Amygdala (tissue), 56 donors: ENCODE measurements at regions not wholly inside any gene's neighbourhood (a gene's known extent, or its start where the extent isn't known, plus 50 kb on each side); places are given as distances from the start of the nearest gene placed in this dataset.
"Not testable (repeated sequence)": the region's sequence is repeated elsewhere in the genome, so short reads cannot be mapped to it uniquely, and the experiment has no call there.

Experiments
- DNase-seq, 56 donors: peaks; one replicate each; lab custom pipeline; 2025; lab: John Stamatoyannopoulos, UW

DNA sequence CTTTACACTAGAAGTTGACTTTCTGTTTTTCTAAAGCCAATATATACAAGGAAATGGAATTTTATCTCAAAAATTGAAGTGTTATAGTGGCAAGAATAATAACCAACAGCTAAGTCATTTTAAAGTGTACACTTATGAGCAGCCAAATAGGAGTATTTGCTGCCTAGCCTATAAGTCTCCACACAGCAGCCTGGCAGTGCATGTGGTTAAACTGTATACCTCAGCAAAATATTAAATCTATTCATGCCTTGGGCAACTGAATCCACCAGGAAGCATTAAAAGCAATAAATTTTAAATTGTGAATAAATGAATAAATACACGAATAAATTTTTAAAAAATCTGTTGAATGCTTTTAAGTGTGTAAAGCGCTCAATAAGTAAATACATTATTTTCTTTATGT lies 432.4 kb upstream of the RORB start:
- DNase-seq: no peak

DNA sequence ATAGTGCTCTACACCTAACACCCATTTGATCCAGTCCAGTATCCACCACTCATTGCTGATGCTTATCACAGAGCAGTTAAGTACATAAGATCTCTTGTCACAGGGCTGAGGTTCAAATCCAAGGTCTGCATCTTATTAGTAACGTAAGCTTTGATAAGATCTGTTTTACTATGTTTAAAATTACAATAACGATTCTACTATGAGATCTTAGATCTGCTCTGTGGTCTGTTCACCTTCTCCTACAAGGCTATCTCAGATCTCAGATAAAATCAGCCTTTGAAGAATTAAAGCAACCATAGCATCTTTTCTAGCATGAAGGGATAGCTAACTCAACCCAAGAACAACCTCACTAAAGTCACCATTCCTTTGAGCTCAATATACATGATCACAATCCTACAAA lies 431.0 kb upstream of the RORB start:
- no peak for DNase-seq

DNA sequence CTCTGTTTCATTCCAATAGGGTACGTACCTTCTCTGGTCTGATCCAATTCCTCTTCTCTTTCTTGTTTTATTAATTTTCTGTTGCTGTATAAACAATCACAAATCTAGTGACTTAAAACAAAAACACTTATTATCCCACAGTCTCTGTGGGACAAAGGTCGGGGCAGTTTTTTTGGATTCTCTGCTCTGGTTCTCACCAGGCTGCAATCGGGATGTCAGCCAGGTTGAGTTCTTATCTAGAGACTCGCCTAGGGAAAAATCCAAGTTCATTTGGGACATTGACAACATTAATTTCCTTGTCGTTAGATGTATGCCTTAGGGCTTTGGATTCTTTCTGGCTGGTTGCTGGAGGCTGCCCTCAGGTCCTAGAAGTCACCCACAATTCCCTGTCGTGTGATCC lies 430.5 kb upstream of the RORB start:
- DNase-seq: no peak

DNA sequence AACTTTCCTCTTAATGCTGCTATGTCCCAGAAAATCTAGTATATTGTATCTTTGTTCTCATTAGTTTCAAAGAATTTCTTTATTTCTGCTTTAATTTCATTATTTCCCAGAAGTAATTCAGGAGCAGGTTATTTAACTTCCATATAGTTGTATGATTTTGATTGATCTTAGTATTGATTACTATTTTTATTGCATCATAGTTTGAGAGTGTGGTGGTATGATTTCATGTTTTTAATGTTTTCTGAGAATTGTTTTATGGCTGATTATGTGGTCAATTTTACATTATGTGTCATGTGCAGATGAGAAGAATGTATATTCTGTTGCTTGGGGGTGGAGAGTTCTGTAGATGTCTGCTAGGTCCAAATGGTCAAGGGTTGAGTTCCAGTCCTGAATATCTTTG lies 425.6 kb upstream of the RORB start:
- DNase-seq: no peak

DNA sequence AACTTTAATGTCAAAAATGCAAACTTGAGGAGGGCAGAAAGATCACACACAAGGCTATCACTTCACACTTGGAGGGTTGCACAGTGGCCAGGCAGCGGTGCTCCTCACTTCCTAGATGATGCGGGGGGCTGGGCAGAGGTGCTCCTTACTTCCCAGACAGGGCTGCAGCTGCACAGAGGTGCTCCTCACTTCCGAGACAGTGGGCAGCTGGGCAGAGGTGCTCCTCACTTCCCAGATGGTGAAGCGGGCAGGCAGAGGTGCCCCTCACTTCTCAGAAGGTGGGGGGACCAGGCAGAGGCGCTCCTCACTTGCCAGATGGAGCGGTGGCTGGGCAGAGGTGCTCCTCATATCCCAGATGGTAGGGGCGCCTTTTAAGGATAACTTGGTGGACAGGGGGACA lies 423.2 kb upstream of the RORB start:
- DNase-seq: no peak

DNA sequence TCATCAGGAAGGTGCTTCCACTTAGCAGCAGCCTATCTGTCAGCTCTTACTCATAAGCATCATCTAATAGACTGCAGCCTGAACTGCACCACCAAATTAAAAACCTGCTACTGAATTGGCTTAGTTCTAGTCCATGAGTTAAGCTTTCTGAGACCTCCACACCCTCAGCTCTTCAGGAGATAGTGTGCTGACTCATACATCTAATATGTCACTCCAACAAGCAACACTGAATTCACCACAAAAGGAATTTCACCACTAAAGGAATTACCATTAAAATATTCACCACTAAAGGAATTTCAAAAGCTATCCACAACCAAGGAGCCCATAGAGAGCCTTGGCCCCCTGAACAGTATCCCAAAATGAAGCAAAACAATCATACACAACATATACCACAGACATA lies 418.5 kb upstream of the RORB start:
- DNase-seq: no peak

DNA sequence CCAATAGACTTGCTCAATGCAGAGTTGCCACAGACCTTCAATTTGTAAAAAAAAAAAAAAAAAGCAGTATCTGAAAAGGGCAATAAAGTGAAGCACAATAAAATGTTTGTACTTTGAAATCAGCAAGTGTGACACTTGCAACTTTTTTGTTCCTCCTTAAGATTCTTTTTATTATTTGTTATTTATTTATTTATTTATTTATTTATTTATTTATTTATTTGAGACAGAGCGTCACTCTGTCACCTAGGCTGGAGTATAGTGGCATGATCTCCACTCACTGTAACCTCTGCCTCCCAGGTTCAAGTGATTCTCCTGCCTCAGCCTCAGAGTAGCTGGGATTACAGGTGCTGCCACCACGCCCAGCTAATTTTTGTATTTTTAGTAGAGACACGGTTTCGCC lies 416.5 kb upstream of the RORB start:
- DNase-seq: not testable (repeated sequence)

DNA sequence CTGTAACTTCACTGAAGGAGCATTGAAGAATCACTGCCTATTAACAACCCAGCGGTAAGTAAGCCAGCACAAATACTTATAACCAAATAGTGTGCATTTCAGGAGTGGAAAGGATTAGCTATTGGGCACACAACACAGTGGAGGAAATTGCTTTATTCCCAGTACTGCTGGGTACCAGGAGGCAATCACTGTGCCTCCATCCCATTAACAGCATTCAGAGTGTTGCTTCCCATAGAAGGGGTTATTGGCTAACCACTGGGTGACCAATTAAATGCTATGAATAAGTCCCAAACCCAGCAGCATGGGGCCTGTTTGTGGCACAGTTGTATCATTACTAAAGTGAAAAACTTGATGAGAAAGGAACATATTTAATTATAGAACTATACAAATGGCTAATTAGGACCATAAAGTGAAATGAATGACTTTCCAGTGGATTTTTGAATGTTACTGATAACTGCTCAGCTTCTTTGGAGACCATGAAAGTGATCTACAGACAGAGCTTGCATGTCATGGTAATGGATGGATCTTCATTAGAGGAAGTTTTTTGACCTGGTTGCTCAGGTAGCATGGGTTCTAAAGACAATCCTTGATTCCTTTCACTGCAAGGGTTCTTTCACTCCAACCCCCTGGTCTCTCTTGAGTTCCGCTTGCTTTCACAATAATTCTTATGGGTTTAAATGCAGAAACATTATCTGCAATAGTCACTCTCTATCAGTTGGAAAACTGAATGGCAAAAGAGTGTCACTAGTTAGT lies 413.3 kb upstream of the RORB start:
- DNase-seq: no peak

DNA sequence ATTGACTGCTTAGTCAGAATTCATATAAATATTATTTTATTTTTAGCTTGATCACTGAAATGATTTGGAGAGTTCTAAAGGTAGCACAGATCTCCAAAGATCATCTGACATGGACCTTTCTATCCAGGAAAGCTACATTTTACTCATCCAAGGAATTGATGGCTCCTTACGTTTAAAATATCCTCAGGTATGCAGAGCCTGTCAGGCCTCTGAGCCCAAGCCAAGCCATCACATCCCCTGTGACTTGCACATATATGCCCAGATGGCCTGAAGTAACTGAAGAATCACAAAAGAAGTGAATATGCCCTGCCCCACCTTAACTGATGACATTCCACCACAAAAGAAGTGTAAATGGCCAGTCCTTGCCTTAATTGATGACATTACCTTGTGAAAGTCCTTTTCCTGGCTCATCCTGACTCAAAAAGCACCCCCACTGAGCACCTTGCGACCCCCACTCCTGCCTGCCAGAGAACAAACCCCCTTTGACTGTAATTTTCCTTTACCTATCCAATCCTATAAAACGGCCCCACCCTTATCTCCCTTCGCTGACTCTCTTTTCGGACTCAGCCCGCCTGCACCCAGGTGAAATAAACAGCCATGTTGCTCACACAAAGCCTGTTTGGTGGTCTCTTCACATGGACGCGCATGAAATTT lies 411.6 kb upstream of the RORB start:
- DNase-seq: not testable (repeated sequence)

DNA sequence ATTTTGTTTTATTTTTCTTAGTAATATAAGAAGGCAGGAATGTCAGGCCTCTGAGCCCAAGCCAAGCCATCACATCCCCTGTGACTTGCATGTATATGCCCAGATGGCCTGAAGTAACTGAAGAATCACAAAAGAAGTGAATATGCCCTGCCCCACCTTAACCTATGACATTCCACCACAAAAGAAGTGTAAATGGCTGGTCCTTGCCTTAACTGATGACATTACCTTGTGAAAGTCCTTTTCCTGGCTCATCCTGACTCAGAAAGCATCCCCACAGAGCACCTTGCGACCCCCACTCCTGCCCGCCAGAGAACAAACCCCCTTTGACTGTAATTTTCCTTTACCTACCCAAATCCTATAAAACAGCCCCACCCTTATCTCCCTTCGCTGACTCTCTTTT lies 406.2 kb upstream of the RORB start:
- not testable (repeated sequence) for DNase-seq

DNA sequence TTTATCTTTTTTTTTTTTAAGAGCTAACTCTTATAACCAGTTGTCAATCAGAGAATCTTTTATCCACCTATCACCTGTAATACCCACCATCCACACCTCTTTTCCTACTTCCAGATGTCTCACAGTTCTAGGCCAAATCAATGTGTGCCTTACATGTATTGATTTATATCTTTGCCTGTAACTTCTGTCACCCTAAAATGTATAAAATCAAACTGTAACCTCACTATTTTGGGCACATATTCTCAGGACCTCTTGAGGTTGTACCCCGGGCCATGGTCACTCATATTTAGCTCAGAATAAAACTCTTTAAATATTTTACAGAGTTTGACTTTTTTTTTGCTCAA lies 404.7 kb upstream of the RORB start:
- no peak for DNase-seq

DNA sequence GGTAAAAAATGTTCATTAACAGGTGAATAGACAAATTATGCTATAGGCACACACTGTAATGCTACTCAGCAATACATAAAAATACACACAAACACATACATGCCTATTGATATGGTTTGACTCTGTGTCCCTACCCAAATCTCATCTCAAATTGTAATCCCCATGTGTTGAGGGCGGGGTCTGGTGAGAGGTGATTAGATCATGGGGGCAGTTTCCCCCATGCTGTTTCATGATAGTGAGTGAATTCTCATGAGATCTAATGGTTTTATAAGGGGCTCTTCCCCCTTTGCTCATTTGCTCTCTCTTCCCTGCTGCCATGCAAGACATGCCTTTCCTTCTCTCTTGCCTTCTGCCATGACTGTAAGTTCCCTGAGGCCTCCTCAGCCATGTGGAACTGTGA lies 403.1 kb upstream of the RORB start:
- DNase-seq: not testable (repeated sequence)

DNA sequence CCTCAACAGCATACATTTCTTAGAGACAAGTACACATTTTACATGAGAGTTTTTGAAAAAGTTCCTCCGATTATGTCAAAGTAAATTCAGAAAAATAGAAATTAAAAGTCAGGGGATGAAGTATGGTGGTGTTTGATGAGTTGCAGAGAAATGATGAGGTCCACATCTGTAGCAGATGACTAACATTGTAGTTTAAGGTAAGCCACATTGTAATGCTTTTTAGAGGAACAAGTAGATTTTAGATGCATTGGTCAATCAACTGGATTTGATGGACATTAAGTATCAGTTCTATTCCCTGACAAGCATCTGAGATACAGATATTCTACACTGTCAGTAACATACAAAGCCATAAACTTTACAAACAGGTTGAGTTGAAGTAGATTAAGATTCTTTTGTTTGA lies 402.4 kb upstream of the RORB start:
- no peak for DNase-seq

DNA sequence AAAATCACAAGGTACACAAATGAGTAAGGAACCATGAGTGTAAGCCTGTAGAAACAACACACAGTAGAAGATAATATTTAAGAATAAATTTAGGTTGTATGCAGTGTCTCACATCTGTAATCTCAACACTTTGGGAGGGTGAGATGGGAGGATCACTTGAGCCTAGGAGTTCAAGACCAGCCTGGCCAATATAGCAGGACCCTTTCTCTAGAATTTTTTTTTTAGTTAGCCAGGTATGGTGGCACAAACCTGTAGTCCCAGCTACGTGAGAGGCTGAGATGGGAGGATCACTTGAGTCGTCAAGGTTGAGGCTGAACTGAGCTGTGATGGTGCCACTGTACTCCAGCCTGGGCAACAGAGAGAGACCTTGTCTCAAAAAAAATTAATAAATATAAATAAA lies 401.2 kb upstream of the RORB start:
- no peak for DNase-seq

DNA sequence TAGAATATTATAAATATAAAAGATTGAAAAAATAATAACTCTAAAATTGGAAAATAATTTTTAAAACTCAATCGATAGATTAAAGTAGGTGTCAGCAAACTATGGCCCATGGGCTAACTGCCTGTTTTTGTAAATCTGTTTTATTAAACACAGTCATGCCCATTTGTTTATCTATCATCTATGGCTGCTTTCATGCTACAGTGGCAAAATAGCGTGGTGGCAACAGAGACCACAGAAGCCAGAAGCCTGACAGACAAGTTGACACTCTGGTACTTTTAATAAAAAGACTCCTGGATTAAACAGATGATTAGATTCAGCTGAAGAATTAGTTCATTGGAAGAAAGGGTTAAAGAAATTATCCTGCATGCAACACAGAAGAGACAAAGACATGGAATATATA lies 400.7 kb upstream of the RORB start:
- DNase-seq: no peak

DNA sequence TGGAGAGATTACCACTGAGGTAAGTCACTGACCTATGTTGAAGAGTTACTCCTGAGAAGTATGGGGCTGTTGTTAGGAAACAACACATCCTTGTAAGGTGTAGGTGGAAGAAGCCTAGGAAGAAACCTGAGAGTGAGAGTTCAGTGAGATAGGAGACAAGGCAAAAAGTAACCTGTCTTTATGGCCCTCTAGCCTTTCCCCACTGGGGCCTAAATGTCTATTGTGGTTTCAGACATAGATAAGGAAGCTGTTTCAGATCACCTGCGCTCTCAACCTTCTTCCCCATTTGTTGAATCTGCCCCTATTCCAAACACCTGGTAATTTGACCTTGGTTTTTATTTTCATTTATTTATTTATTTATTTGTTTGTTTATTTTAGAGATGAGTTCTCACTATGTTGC lies 397.1 kb upstream of the RORB start:
- no peak for DNase-seq

DNA sequence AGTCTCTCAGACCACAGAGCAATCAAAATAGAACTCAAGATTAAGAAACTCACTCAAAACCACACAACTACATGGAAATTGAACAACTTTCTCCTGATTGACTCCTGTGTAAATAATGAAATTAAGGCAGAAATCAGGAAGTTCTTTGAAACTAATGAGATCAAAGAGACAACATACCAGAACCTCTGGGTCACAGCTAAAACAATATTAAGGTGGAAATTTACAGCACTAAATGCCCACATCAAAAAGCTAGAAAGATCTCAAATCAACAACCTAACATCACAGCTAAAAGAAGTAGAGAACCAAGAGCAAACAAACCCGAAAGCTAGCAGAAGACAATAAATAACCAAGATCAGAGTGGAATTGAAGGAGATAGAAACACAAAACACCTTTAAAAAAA lies 395.0 kb upstream of the RORB start:
- DNase-seq: not testable (repeated sequence)

DNA sequence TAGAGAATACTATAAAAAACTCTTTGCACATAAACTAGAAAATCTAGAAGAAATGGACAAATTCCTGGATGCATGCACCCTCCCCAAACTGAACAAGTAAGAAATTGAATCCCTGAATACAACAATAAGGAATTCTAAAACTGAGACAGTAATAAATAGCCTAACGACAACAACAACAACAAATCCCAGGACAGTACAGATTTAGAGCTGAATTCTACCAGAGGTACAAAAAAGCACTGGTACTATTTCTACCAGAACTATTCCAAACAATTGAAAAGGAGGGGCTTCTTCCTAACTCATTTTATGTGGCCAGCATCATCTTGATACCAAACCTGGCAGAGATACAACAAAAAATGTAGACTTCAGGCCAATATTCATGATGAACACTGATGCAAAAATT lies 394.4 kb upstream of the RORB start:
- no peak for DNase-seq

DNA sequence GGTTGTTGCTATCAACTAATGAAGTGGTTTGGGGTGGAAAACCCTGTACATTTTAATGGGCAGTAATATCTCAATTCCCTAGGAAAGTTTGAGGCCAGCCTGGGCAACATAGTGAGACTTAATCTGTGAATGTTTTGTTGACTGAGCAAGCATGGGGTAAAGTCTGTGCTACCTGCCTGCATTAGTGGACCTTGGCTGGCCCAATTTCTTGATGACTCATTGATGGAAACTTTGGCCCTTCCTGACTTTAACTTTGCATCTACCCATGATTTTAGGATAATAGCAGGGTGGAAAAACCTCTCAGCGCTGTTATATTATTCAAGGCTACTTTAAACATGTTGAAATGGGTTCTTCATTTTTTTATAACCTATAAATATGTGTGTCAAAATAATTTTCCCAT lies 389.4 kb upstream of the RORB start:
- DNase-seq: no peak

DNA sequence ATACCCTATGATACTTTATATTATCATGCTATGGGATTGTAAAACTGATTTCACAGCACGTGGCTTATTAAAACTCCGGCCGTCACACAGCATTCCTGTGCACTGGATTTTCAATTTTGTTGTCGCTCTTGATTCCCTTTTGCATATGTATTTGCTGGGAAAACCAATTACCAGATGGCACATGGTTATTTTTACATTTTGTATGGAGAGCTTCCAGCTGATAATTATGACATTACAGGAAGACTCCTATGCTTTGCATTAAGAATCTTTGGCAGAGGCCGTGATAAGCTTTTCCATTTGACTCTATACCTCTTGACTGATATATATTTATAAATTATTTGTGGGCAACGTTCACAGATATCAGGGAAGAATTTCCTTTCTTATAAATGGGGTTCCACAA lies 381.2 kb upstream of the RORB start:
- DNase-seq: no peak

DNA sequence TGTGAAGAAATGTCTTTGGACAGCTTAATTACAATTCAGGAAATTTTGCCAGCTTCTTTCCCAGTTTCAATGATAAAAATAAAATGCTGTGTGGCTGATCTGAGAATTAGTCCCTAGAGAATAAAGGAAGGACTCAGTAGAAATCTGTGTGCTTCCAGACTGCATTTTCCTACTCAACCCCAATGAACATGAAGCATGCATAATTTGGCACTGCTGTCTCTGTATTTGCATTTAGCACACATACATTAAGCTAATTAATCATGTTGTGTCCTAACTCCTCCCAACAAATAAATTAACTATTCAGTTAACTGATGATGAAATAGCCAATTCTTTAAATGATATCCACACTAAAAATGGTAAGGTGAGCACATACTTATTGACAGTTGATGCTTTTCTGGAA lies 380.0 kb upstream of the RORB start:
- no peak for DNase-seq

DNA sequence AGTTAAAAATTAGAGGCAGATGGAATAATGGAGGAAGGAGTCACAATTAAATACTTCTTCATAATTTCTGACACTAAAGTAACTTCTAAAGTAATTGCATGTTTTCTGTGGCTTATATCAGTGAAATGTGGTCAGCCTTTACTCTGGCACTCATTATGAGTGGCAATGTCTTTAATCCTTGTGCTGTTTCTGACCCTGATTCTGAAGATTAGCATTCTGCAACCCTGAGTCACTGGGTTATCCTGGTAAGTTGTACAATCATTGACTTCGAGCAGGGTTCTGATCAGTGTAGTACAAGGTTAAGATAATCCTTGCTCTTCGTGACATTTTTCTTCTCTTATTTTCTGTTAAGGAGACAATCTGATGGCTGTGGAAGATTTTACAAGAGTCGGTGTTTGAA lies 379.4 kb upstream of the RORB start:
- no peak for DNase-seq

DNA sequence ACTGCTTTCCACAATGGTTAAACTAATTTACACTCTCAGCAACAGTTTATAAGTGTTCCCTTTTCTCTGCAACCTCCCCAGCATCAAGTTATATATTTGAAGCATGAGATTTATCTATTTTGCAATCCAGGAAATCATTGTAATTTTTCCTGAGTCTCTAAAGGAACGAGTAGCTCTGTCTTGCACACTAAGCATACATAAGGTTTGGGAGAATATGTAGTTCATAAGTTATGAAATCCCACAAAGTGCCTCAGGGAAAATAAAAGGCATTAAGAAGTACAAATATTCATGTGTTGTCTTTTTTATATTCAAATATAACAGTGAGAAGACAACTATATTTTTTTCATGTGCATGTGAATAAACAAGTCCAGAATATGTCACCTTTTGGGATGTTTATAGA lies 377.1 kb upstream of the RORB start:
- DNase-seq: no peak
